ENCODE measurements at regions not wholly inside any gene's neighbourhood (a gene's known extent, or its start where the extent isn't known, plus 50 kb on each side); places are given as distances from the start of the nearest gene placed in this dataset.

- no peak for TF ChIP-seq ZBTB7A (IDR thresholded peaks at IDR 0.05; ENCODE audit: low read depth)
- TF ChIP-seq MAX (IDR thresholded peaks at IDR 0.05), result no peak
- TF ChIP-seq TCF12 (IDR thresholded peaks at IDR 0.05; ENCODE audit: low read depth), result no peak
- TF ChIP-seq YY1 (IDR thresholded peaks at IDR 0.05; ENCODE audit: low read depth), result no peak
- no peak for TF ChIP-seq EGR1 (IDR thresholded peaks at IDR 0.05)
- no peak for TF ChIP-seq USF1 (IDR thresholded peaks at IDR 0.05)
- no peak for TF ChIP-seq REST (IDR thresholded peaks at IDR 0.05; ENCODE audit: low read depth)
- no peak for TF ChIP-seq NFIC (IDR thresholded peaks at IDR 0.05)
- no peak for TF ChIP-seq FOXM1 (IDR thresholded peaks at IDR 0.05; ENCODE audit: borderline replicate concordance, low read depth)
- TF ChIP-seq RAD21 (IDR thresholded peaks at IDR 0.05; ENCODE audit: low read depth), result no peak
- TF ChIP-seq CEBPB (IDR thresholded peaks at IDR 0.05), result no peak
- TF ChIP-seq CREB1 (IDR thresholded peaks at IDR 0.05; ENCODE audit: low read depth), result no peak
- TF ChIP-seq TEAD4 (IDR thresholded peaks at IDR 0.05), result no peak
- TF ChIP-seq TAF1 (IDR thresholded peaks at IDR 0.05; ENCODE audit: low read depth), result no peak
- no peak for TF ChIP-seq EP300 (IDR thresholded peaks at IDR 0.05; ENCODE audit: borderline replicate concordance)
Observed at GRCh38 chr2:198905881-198906612, 551.7 kb downstream of the SATB2 start.

- TF ChIP-seq ZBTB7A (IDR thresholded peaks at IDR 0.05; ENCODE audit: low read depth) (no peak), TEAD4 (IDR thresholded peaks at IDR 0.05) (no peak), RAD21 (IDR thresholded peaks at IDR 0.05; ENCODE audit: low read depth) (no peak), EGR1 (IDR thresholded peaks at IDR 0.05) (no peak), CEBPB (IDR thresholded peaks at IDR 0.05) (no peak), CREB1 (IDR thresholded peaks at IDR 0.05; ENCODE audit: low read depth) (no peak), TAF1 (IDR thresholded peaks at IDR 0.05; ENCODE audit: low read depth) (no peak), FOXM1 (IDR thresholded peaks at IDR 0.05; ENCODE audit: borderline replicate concordance, low read depth) (no peak), YY1 (IDR thresholded peaks at IDR 0.05; ENCODE audit: low read depth) (no peak), EP300 (IDR thresholded peaks at IDR 0.05; ENCODE audit: borderline replicate concordance) (no peak), NFIC (IDR thresholded peaks at IDR 0.05) (no peak), MAX (IDR thresholded peaks at IDR 0.05) (no peak)
Observed at GRCh38 chr2:198901894-198902293, 555.8 kb downstream of the SATB2 start.

GRCh38 chr2:198900141-198900540, 557.6 kb downstream of the SATB2 start:
- no peak for TF ChIP-seq USF1 (IDR thresholded peaks at IDR 0.05)
- TF ChIP-seq YY1 (IDR thresholded peaks at IDR 0.05; ENCODE audit: low read depth), result no peak
- no peak for TF ChIP-seq EP300 (IDR thresholded peaks at IDR 0.05; ENCODE audit: borderline replicate concordance)
- no peak for TF ChIP-seq MAX (IDR thresholded peaks at IDR 0.05)
- TF ChIP-seq ZBTB7A (IDR thresholded peaks at IDR 0.05; ENCODE audit: low read depth), result no peak
- no peak for TF ChIP-seq TEAD4 (IDR thresholded peaks at IDR 0.05)
- no peak for TF ChIP-seq CEBPB (IDR thresholded peaks at IDR 0.05)
- no peak for TF ChIP-seq RAD21 (IDR thresholded peaks at IDR 0.05; ENCODE audit: low read depth)
- no peak for TF ChIP-seq TCF12 (IDR thresholded peaks at IDR 0.05; ENCODE audit: low read depth)
- TF ChIP-seq NFIC (IDR thresholded peaks at IDR 0.05), result no peak
- TF ChIP-seq REST (IDR thresholded peaks at IDR 0.05; ENCODE audit: low read depth), result no peak
- no peak for TF ChIP-seq CREB1 (IDR thresholded peaks at IDR 0.05; ENCODE audit: low read depth)
- TF ChIP-seq TAF1 (IDR thresholded peaks at IDR 0.05; ENCODE audit: low read depth), result no peak
- no peak for TF ChIP-seq FOXM1 (IDR thresholded peaks at IDR 0.05; ENCODE audit: borderline replicate concordance, low read depth)
- no peak for TF ChIP-seq EGR1 (IDR thresholded peaks at IDR 0.05)

GRCh38 chr2:198890490-198890889, 567.2 kb downstream of the SATB2 start:
- TF ChIP-seq TEAD4 (IDR thresholded peaks at IDR 0.05), result no peak
- TF ChIP-seq FOXM1 (IDR thresholded peaks at IDR 0.05; ENCODE audit: borderline replicate concordance, low read depth), result no peak
- no peak for TF ChIP-seq ZBTB7A (IDR thresholded peaks at IDR 0.05; ENCODE audit: low read depth)
- TF ChIP-seq MAX (IDR thresholded peaks at IDR 0.05), result no peak
- no peak for TF ChIP-seq NFIC (IDR thresholded peaks at IDR 0.05)
- TF ChIP-seq TAF1 (IDR thresholded peaks at IDR 0.05; ENCODE audit: low read depth), result no peak
- no peak for TF ChIP-seq CEBPB (IDR thresholded peaks at IDR 0.05)
- no peak for TF ChIP-seq REST (IDR thresholded peaks at IDR 0.05; ENCODE audit: low read depth)
- no peak for TF ChIP-seq YY1 (IDR thresholded peaks at IDR 0.05; ENCODE audit: low read depth)
- no peak for TF ChIP-seq TCF12 (IDR thresholded peaks at IDR 0.05; ENCODE audit: low read depth)
- no peak for TF ChIP-seq CREB1 (IDR thresholded peaks at IDR 0.05; ENCODE audit: low read depth)
- no peak for TF ChIP-seq EGR1 (IDR thresholded peaks at IDR 0.05)

Measured in Ishikawa (cell line).